GM23338 (cell line): ENCODE measurements at regions not wholly inside any gene's neighbourhood (a gene's known extent, or its start where the extent isn't known, plus 50 kb on each side); places are given as distances from the start of the nearest gene placed in this dataset.

Source experiments
- ATAC-seq: fragments of 200-7000 bp; cut with Tn5 transposase; 3 replicates; pipeline ENCODE4 v1.9.1; 2020
- DNase-seq: peaks from one replicate; pipeline ENCODE4 v3.0.0-alpha.2; 2015; ENCODE audit warnings: low spot score
- H2AFZ ChIP-seq: fragments of 200-600 bp; sonication (generic); 2 replicates; pipeline ENCODE4 v1.8.0; 2016; ENCODE audit warnings: antibody characterized with exemption, mild to moderate bottlenecking, moderate library complexity
- H3F3A ChIP-seq: fragments of 200-600 bp; sonication (generic); replicated peaks from 2 replicates; pipeline ENCODE4 v1.8.0; 2017; ENCODE audit warnings: antibody characterized with exemption, mixed run types, low read depth
- H3K27ac ChIP-seq: fragments of 200-600 bp; sonication (generic); 2 replicates; pipeline ENCODE4 v1.6.1; 2016; ENCODE audit warnings: low read depth
- H3K27me3 ChIP-seq: fragments of 200-600 bp; sonication (generic); 2 replicates; pipeline ENCODE4 v1.8.0; 2016; ENCODE audit warnings: mild to moderate bottlenecking, mixed run types, moderate library complexity; ENCODE audit not compliant: insufficient read depth
- H3K36me3 ChIP-seq: fragments of 200-600 bp; sonication (generic); 2 replicates; pipeline ENCODE4 v1.8.0; 2016; ENCODE audit warnings: mild to moderate bottlenecking; ENCODE audit not compliant: insufficient read depth
- H3K4me1 ChIP-seq: fragments of 200-600 bp; sonication (generic); 2 replicates; pipeline ENCODE4 v1.8.0; 2016; ENCODE audit warnings: mild to moderate bottlenecking, moderate library complexity; ENCODE audit not compliant: insufficient read depth
- H3K4me2 ChIP-seq: fragments of 200-600 bp; sonication (generic); 2 replicates; pipeline ENCODE4 v1.7.1; 2017; ENCODE audit warnings: mixed run types
- H3K4me3 ChIP-seq: fragments of 200-600 bp; sonication (generic); 2 replicates; pipeline ENCODE4 v1.6.1; 2016; ENCODE audit warnings: mixed run types
- H3K79me2 ChIP-seq: fragments of 200-600 bp; sonication (generic); replicated peaks from 2 replicates; pipeline ENCODE4 v1.8.0; 2017; ENCODE audit warnings: mild to moderate bottlenecking; ENCODE audit not compliant: insufficient read depth
- H3K9me2 ChIP-seq: fragments of 200-600 bp; sonication (generic); 2 replicates; pipeline ENCODE4 v1.8.0; 2017; ENCODE audit not compliant: insufficient read depth
- H4K20me1 ChIP-seq: fragments of 200-600 bp; sonication (generic); replicated peaks from 2 replicates; pipeline ENCODE4 v1.8.0; 2017; ENCODE audit warnings: mild to moderate bottlenecking; ENCODE audit not compliant: insufficient read depth
- H3K27ac Mint-ChIP-seq: 2 replicates; pipeline ENCODE4 v1.8.0; 2020; ENCODE audit warnings: inconsistent platforms, mild to moderate bottlenecking, moderate library complexity, mixed read lengths
- H3K27me3 Mint-ChIP-seq: 3 replicates; pipeline ENCODE4 v1.8.0; 2022; ENCODE audit warnings: low read depth, mild to moderate bottlenecking, moderate library complexity, mixed read lengths, inconsistent platforms; ENCODE audit not compliant: insufficient read depth, poor library complexity
- H3K36me3 Mint-ChIP-seq: 3 replicates; pipeline ENCODE4 v1.8.0; 2021; ENCODE audit warnings: low read depth, mild to moderate bottlenecking, inconsistent platforms, moderate library complexity, mixed read lengths
- H3K4me1 Mint-ChIP-seq: 3 replicates; pipeline ENCODE4 v1.8.0; 2020; ENCODE audit warnings: mild to moderate bottlenecking, inconsistent platforms, mixed read lengths
- H3K4me3 Mint-ChIP-seq: 3 replicates; pipeline ENCODE4 v1.8.0; 2021; ENCODE audit warnings: moderate library complexity, mild to moderate bottlenecking, inconsistent platforms, mixed read lengths
- H3K9me3 Mint-ChIP-seq: 3 replicates; pipeline ENCODE4 v1.8.0; 2020; ENCODE audit warnings: moderate library complexity, mild to moderate bottlenecking, inconsistent platforms, mixed read lengths
- CTCF ChIP-seq, 2 experiments: fragments of 200-600 bp in 1 of 2; sonication (generic) in 1 of 2; conservative IDR thresholded peaks; 2 replicates each; pipeline versions ENCODE4 v1.5.1 to v1.6.1; 2016 to 2017; ENCODE audit warnings: antibody characterized with exemption in 2 of 2, low read depth in 2 of 2, mild to moderate bottlenecking in 2 of 2, moderate library complexity in 1 of 2
- EZH2 ChIP-seq: fragments of 200-600 bp; sonication (generic); IDR thresholded peaks from one replicate; pipeline ENCODE4 v1.8.0; 2017; ENCODE audit warnings: antibody characterized with exemption, mild to moderate bottlenecking, low read depth; ENCODE audit not compliant: unreplicated experiment
- EZH2phosphoT487 ChIP-seq: fragments of 200-600 bp; sonication (generic); IDR thresholded peaks from one replicate; pipeline ENCODE4 v1.8.1; 2018; ENCODE audit warnings: antibody characterized with exemption; ENCODE audit not compliant: unreplicated experiment
- JUNB ChIP-seq: IDR thresholded peaks from one replicate; pipeline ENCODE4 v1.6.1; 2016; ENCODE audit warnings: antibody characterized with exemption; ENCODE audit not compliant: unreplicated experiment
- NANOG ChIP-seq: IDR thresholded peaks from 2 replicates; pipeline ENCODE4 v1.6.1; 2016; ENCODE audit warnings: antibody characterized with exemption, borderline replicate concordance
- POLR2AphosphoS5 ChIP-seq: IDR thresholded peaks from 2 replicates; pipeline ENCODE4 v1.6.1; 2016; ENCODE audit warnings: antibody characterized with exemption, low read depth
- REST ChIP-seq: IDR thresholded peaks from one replicate; pipeline ENCODE4 v1.6.1; 2018; ENCODE audit warnings: antibody characterized with exemption; ENCODE audit not compliant: unreplicated experiment
- STAT1 ChIP-seq: IDR thresholded peaks from one replicate; pipeline ENCODE4 v1.6.1; 2016; ENCODE audit warnings: antibody characterized with exemption; ENCODE audit not compliant: unreplicated experiment
- ZNF331 ChIP-seq: fragments of 250-450 bp; sonication (Bioruptor Pico); IDR thresholded peaks from 2 replicates; pipeline ENCODE4 v1.5.0; 2020; ENCODE audit warnings: low read depth, mild to moderate bottlenecking, moderate library complexity

GRCh38 chr4:114768501-114768900 is 169.9 kb downstream of the UGT8 start:
- Mint-ChIP-seq H3K27me3 (peaks cover 1% of the 10 kb centered on the region), H3K36me3 (no peaks in the 10 kb centered on the region), H3K9me3 (no peaks in the 10 kb centered on the region), H3K4me3 (no peak overlapping the region), H3K4me1 (no peaks in the 10 kb centered on the region), H3K27ac (no peak overlapping the region)
- Histone ChIP-seq H3K27ac (no peak overlapping the region), H3K4me2 (no peak overlapping the region), H3F3A (no peaks in the 10 kb centered on the region), H3K9me2 (peaks cover 3% of the 10 kb centered on the region; the same call in 1 of the 2 replicates), H3K4me1 (no peaks in the 10 kb centered on the region), H3K36me3 (no peaks in the 10 kb centered on the region), H2AFZ (no peak overlapping the region), H3K4me3 (no peak overlapping the region), H4K20me1 (no peaks in the 10 kb centered on the region), H3K79me2 (no peaks in the 10 kb centered on the region), H3K27me3 (no peaks in the 10 kb centered on the region)
- TF ChIP-seq REST (no peak), ZNF331 (CRISPR knock-in tag) (no peak)
- ATAC-seq (no peak), DNase-seq (no peak)

- no peak for DNase-seq
- Histone ChIP-seq H3K27ac (no peak overlapping the region), H3K9me2 (peaks cover 3% of the 10 kb centered on the region; the same call in 1 of the 2 replicates), H3K4me3 (no peak overlapping the region), H3K27me3 (no peaks in the 10 kb centered on the region), H4K20me1 (no peaks in the 10 kb centered on the region), H2AFZ (no peak overlapping the region), H3K4me2 (no peak overlapping the region), H3K4me1 (no peaks in the 10 kb centered on the region), H3F3A (no peaks in the 10 kb centered on the region), H3K36me3 (no peaks in the 10 kb centered on the region), H3K79me2 (no peaks in the 10 kb centered on the region)
- H3K27me3 Mint-ChIP-seq, result peaks cover 1% of the 10 kb centered on the region
- no peak overlapping the region for H3K4me3 Mint-ChIP-seq
- no peak overlapping the region for H3K27ac Mint-ChIP-seq
- TF ChIP-seq NANOG (no peak), ZNF331 (CRISPR knock-in tag) (no peak), EZH2phosphoT487 (no peak), POLR2AphosphoS5 (no peak), JUNB (no peak), STAT1 (no peak), CTCF (conservative IDR thresholded peaks at IDR 0.05; ENCODE audit: low read depth in 2 of 2) (no peak), EZH2 (no peak)
- H3K4me1 Mint-ChIP-seq, result no peaks in the 10 kb centered on the region
- no peak for ATAC-seq
- no peaks in the 10 kb centered on the region for H3K9me3 Mint-ChIP-seq
- no peaks in the 10 kb centered on the region for H3K36me3 Mint-ChIP-seq
Observed at GRCh38 chr4:114770624-114771023, 172.0 kb downstream of the UGT8 start.
